ENCODE measurements at regions not wholly inside any gene's neighbourhood (a gene's known extent, or its start where the extent isn't known, plus 50 kb on each side); places are given as distances from the start of the nearest gene placed in this dataset.

DNA sequence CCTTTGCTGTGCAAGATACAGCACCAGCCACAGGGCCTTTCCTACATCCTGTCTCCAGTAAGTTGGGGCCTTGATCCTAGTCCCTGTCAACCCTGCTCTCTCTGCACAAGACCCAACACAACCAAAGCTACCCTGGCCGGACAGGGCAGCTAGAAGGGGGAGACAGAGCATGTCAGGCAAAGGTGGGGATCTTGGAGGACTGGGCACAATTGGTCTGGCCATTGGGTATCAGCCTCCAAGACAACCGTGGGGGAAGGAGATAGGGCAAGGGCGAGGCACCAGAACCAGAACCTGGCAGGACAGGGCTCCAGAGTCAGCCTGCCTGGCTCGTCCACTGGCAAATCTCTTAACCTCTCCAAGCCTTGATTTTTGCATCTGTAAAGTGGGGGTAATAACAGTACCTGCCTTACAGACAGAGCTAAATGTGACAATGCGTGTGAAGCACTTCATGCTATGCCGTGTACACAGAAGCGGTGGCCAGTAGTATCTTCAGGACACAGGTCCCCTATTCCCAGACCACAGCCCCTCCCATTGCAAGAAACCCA lies 51.6 kb upstream of the CDKN2AIPNL start:
- DNase-seq (ENCODE audit: insufficient read length, low spot score) (no peak), FAIRE-seq (no peak)
- TF ChIP-seq, protein P1, sequence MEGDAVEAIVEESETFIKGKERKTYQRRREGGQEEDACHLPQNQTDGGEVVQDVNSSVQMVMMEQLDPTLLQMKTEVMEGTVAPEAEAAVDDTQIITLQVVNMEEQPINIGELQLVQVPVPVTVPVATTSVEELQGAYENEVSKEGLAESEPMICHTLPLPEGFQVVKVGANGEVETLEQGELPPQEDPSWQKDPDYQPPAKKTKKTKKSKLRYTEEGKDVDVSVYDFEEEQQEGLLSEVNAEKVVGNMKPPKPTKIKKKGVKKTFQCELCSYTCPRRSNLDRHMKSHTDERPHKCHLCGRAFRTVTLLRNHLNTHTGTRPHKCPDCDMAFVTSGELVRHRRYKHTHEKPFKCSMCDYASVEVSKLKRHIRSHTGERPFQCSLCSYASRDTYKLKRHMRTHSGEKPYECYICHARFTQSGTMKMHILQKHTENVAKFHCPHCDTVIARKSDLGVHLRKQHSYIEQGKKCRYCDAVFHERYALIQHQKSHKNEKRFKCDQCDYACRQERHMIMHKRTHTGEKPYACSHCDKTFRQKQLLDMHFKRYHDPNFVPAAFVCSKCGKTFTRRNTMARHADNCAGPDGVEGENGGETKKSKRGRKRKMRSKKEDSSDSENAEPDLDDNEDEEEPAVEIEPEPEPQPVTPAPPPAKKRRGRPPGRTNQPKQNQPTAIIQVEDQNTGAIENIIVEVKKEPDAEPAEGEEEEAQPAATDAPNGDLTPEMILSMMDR (IDR thresholded peaks at IDR 0.05; ENCODE audit: insufficient read depth, missing control alignments), result no peak

DNA sequence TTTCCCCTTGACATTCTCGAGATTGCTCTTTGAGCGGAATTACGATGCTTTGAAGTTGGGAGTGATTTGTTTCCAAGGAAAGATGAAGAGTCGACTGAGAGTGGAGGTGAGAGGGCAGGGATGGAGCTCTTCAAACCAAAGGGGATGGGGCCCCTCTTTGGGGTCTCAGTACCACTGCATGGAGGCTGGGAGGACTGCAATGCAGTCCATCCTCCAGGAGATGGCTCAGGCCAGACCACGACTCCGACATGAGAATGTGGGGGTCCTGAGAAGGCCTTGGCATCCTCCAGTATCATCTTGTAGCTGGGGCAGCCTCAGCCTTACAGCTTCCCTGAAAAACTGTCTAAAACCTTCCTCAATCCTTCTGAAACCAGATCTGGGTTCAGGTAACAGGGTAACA lies 51.1 kb upstream of the CDKN2AIPNL start:
- no peak for FAIRE-seq
- TF ChIP-seq, protein P1 (IDR thresholded peaks at IDR 0.05; ENCODE audit: insufficient read depth, missing control alignments), result no peak
- DNase-seq (ENCODE audit: insufficient read length, low spot score), result no peak

DNA sequence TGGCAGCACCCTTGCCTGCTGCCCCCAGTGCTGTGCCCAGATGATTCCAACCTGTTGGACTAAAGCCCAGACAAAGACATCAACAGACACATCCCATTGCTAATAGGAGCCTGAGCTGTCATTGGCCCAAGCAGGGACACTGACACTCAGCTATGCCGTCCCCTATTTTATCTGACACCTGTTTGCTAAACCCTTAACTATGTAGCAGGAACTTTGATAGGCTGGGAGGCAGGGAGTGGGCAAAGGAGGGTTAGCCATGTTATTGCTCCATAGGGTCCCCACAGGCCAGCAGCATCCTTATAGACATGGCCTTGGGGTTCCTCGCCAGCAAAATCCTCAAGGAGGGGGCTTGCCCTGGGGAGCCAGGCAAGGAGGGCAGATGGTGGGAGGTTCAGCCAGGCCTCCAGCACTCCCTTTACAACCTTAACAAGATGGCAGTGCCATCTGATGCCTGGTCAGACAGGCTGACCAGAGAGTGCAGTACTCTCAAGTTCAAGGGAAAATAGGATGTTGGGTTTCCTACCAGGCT lies 50.4 kb upstream of the CDKN2AIPNL start:
- DNase-seq (ENCODE audit: insufficient read length, low spot score) (no peak), FAIRE-seq (no peak)
- TF ChIP-seq, protein P1 (IDR thresholded peaks at IDR 0.05; ENCODE audit: insufficient read depth, missing control alignments), result no peak
